ENCODE measurements at regions not wholly inside any gene's neighbourhood (a gene's known extent, or its start where the extent isn't known, plus 50 kb on each side); places are given as distances from the start of the nearest gene placed in this dataset.

DNA sequence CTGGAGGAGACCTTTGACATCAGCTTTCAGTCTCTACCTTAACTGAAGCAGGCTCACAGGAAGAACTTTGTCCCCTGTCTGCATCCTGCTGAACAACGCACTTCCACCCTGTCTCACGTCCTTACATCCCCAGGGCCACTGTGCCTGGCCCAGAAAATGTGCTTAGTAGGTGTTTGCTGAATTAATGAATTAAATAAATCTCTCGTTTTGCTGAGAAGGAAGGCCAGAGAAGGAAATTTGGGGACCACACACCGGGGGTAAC is 54.3 kb upstream of the CREB3L1 start:
- no peak overlapping the region for H3K9ac ChIP-seq (ENCODE audit: insufficient read depth, low read length, poor library complexity, severe bottlenecking)
- H2AFZ ChIP-seq (ENCODE audit: insufficient read depth, low read depth, low read length, poor library complexity, severe bottlenecking): no peak overlapping the region
- peaks cover 0 to 9% (median 5%) of the 10 kb centered on the region in 3 donors for H3K27me3 Mint-ChIP-seq (ENCODE audit: low read depth in 3 of 3)
- WGBS (ENCODE audit: insufficient coverage): 80% methylated on average over 1 of the region's 4 CpGs
- no peaks in the 10 kb centered on the region for H4K20me1 ChIP-seq (ENCODE audit: insufficient read depth, low read length)
- H3K36me3 ChIP-seq (replicated peaks in 1 of 2; ENCODE audit: control insufficient read depth in 1 of 2, insufficient read depth in 2 of 2, low read length in 2 of 2): no peaks in the 10 kb centered on the region
- intact Hi-C loops (cut with micrococcal nuclease): no loop called here
- H3K79me2 ChIP-seq (ENCODE audit: insufficient read depth, low read length): no peaks in the 10 kb centered on the region
- H3K36me3 Mint-ChIP-seq: no peaks in the 10 kb centered on the region
- H3K27ac ChIP-seq (ENCODE audit: low read depth in 1 of 2, low read length in 2 of 2): no peak overlapping the region
- no peak overlapping the region for H3K27ac Mint-ChIP-seq
- TF ChIP-seq, protein P1, sequence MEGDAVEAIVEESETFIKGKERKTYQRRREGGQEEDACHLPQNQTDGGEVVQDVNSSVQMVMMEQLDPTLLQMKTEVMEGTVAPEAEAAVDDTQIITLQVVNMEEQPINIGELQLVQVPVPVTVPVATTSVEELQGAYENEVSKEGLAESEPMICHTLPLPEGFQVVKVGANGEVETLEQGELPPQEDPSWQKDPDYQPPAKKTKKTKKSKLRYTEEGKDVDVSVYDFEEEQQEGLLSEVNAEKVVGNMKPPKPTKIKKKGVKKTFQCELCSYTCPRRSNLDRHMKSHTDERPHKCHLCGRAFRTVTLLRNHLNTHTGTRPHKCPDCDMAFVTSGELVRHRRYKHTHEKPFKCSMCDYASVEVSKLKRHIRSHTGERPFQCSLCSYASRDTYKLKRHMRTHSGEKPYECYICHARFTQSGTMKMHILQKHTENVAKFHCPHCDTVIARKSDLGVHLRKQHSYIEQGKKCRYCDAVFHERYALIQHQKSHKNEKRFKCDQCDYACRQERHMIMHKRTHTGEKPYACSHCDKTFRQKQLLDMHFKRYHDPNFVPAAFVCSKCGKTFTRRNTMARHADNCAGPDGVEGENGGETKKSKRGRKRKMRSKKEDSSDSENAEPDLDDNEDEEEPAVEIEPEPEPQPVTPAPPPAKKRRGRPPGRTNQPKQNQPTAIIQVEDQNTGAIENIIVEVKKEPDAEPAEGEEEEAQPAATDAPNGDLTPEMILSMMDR (IDR thresholded peaks at IDR 0.05): no peak
- no peak for DNase-seq
- peaks cover 7% of the 10 kb centered on the region for H3K4me1 Mint-ChIP-seq
- no peak overlapping the region for H3K4me2 ChIP-seq (replicated peaks; ENCODE audit: extremely low read depth, low read length, poor library complexity, severe bottlenecking)
- H3K4me3 ChIP-seq (replicated peaks in 1 of 3; ENCODE audit: low read depth in 2 of 3, low read length in 3 of 3): no peak overlapping the region
- peaks cover 0 to 4% of the 10 kb centered on the region in 2 donors for H3K4me1 ChIP-seq (ENCODE audit: control insufficient read depth in 1 of 2, insufficient read depth in 2 of 2, low read length in 2 of 2)
- H3K4me3 Mint-ChIP-seq: no peak overlapping the region
- H3K9me3 ChIP-seq (replicated peaks in 1 of 2; ENCODE audit: control insufficient read depth in 1 of 2, insufficient read depth in 1 of 2, low read length in 2 of 2): no peaks in the 10 kb centered on the region
- no peaks in the 10 kb centered on the region for H3K9me3 Mint-ChIP-seq
- H3K27me3 ChIP-seq (ENCODE audit: control insufficient read depth in 2 of 2, insufficient read depth in 2 of 2, low read length in 2 of 2): no peaks in the 10 kb centered on the region

GRCh38 chr11:46222490-46223251 is 54.8 kb upstream of the CREB3L1 start:
- H3K79me2 ChIP-seq (ENCODE audit: insufficient read depth, low read length): no peaks in the 10 kb centered on the region
- no peaks in the 10 kb centered on the region for H4K20me1 ChIP-seq (ENCODE audit: insufficient read depth, low read length)
- peaks cover 0 to 9% (median 5%) of the 10 kb centered on the region in 3 donors for H3K27me3 Mint-ChIP-seq (ENCODE audit: low read depth in 3 of 3)
- no peaks in the 10 kb centered on the region for H3K9me3 Mint-ChIP-seq
- peaks cover 7% of the 10 kb centered on the region for H3K4me1 Mint-ChIP-seq
- DNase-seq: no peak
- no peak overlapping the region for H3K9ac ChIP-seq (ENCODE audit: insufficient read depth, low read length, poor library complexity, severe bottlenecking)
- H3K27ac ChIP-seq (ENCODE audit: low read depth in 1 of 2, low read length in 2 of 2): no peak overlapping the region
- no peak overlapping the region for H3K4me3 Mint-ChIP-seq
- TF ChIP-seq, protein P1 (IDR thresholded peaks at IDR 0.05): no peak
- 100% methylated on average over 4 of the region's 5 CpGs for whole genome bisulfite sequencing (ENCODE audit: insufficient coverage)
- no peaks in the 10 kb centered on the region for H3K9me3 ChIP-seq (replicated peaks in 1 of 2; ENCODE audit: control insufficient read depth in 1 of 2, insufficient read depth in 1 of 2, low read length in 2 of 2)
- H3K4me1 ChIP-seq (ENCODE audit: control insufficient read depth in 1 of 2, insufficient read depth in 2 of 2, low read length in 2 of 2): peaks cover 0 to 4% of the 10 kb centered on the region in 2 donors
- no peak overlapping the region for H2AFZ ChIP-seq (ENCODE audit: insufficient read depth, low read depth, low read length, poor library complexity, severe bottlenecking)
- intact Hi-C loops (cut with micrococcal nuclease): no loop called here
- H3K36me3 Mint-ChIP-seq: no peaks in the 10 kb centered on the region
- no peak overlapping the region for H3K4me2 ChIP-seq (replicated peaks; ENCODE audit: extremely low read depth, low read length, poor library complexity, severe bottlenecking)
- H3K36me3 ChIP-seq (replicated peaks in 1 of 2; ENCODE audit: control insufficient read depth in 1 of 2, insufficient read depth in 2 of 2, low read length in 2 of 2): no peaks in the 10 kb centered on the region
- H3K27me3 ChIP-seq (ENCODE audit: control insufficient read depth in 2 of 2, insufficient read depth in 2 of 2, low read length in 2 of 2): no peaks in the 10 kb centered on the region
- peak overlapping the region in 5 of 7 donors; percentile 19 to 76 (median 55) for H3K27ac Mint-ChIP-seq
- H3K4me3 ChIP-seq (replicated peaks in 1 of 3; ENCODE audit: low read depth in 2 of 3, low read length in 3 of 3): no peak overlapping the region
